IMR-90 (cell line): ENCODE measurements at regions not wholly inside any gene's neighbourhood (a gene's known extent, or its start where the extent isn't known, plus 50 kb on each side); places are given as distances from the start of the nearest gene placed in this dataset.

Experiments used
- ATAC-seq: fragments of 200-7000 bp; cut with Tn5 transposase; 2 replicates; pipeline ENCODE4 v1.9.1; 2020; ENCODE audit warnings: low read depth, mild to moderate bottlenecking, moderate library complexity
- BruUV-seq: library from RNA; stranded (reverse); fragments of 400-500 nt; replicated peaks from 2 replicates; lab custom pipeline; 2021; lab: Mats Ljungman, UMichigan
- CTCF ChIA-PET: fragments of 300-600 bp; formaldehyde crosslinking; extraction: SDS; loops from one replicate; lab custom pipeline; 2021; ENCODE audit warnings: antibody characterized with exemption; lab: Yijun Ruan, JAX
- POLR2A ChIA-PET: fragments of 300-600 bp; sonication (Branson Sonifier 250); formaldehyde crosslinking; loops from one replicate; lab custom pipeline; 2022; ENCODE audit warnings: antibody characterized with exemption; ENCODE audit not compliant: unreplicated experiment; lab: Charles Lee
- DNase-seq: peaks from one replicate; pipeline ENCODE4 v3.0.0; 2013
- H2AFZ ChIP-seq: replicated peaks from 2 replicates; pipeline ENCODE3; 2013; ENCODE audit warnings: low read length, mild to moderate bottlenecking; ENCODE audit not compliant: poor library complexity
- H2AK5ac ChIP-seq: 2 replicates; pipeline ENCODE4 v1.6.1; 2013; ENCODE audit warnings: low read depth, low read length, inconsistent platforms
- H2AK9ac ChIP-seq: replicated peaks from 2 replicates; pipeline ENCODE3; 2013; ENCODE audit warnings: mild to moderate bottlenecking, low read depth, low read length, moderate library complexity; ENCODE audit not compliant: poor library complexity
- H2BK120ac ChIP-seq: 2 replicates; pipeline ENCODE4 v1.6.1; 2013; ENCODE audit warnings: low read depth, low read length, inconsistent platforms
- H2BK15ac ChIP-seq: 3 replicates; pipeline ENCODE4 v1.6.1; 2013; ENCODE audit warnings: low read depth, low read length, inconsistent platforms
- H2BK20ac ChIP-seq: 2 replicates; pipeline ENCODE4 v1.6.1; 2013; ENCODE audit warnings: low read depth, mild to moderate bottlenecking, inconsistent platforms, low read length, moderate library complexity
- H2BK5ac ChIP-seq: 2 replicates; pipeline ENCODE4 v1.6.1; 2013; ENCODE audit warnings: mild to moderate bottlenecking, low read depth, low read length, inconsistent platforms; ENCODE audit not compliant: poor library complexity, severe bottlenecking
- H3K14ac ChIP-seq: replicated peaks from 2 replicates; pipeline ENCODE4 v1.6.1; 2013; ENCODE audit warnings: low read depth, low read length, inconsistent platforms
- H3K18ac ChIP-seq: 2 replicates; pipeline ENCODE4 v1.6.1; 2013; ENCODE audit warnings: low read depth, low read length, control low read depth
- H3K23ac ChIP-seq: 2 replicates; pipeline ENCODE4 v1.6.1; 2013; ENCODE audit warnings: low read depth, low read length, inconsistent platforms
- H3K27ac ChIP-seq: 2 replicates; pipeline ENCODE4 v1.5.1; 2013; ENCODE audit warnings: mild to moderate bottlenecking, control low read depth, low read length; ENCODE audit not compliant: insufficient read depth
- H3K27me3 ChIP-seq: 2 replicates; pipeline ENCODE4 v1.6.1; 2013; ENCODE audit warnings: low read length; ENCODE audit not compliant: control insufficient read depth, insufficient read depth
- H3K36me3 ChIP-seq: 2 replicates; pipeline ENCODE4 v1.6.1; 2013; ENCODE audit warnings: low read length, mixed read lengths; ENCODE audit not compliant: control insufficient read depth, insufficient read depth
- H3K4ac ChIP-seq: 2 replicates; pipeline ENCODE4 v1.6.1; 2013; ENCODE audit warnings: low read depth, low read length, inconsistent platforms
- H3K4me1 ChIP-seq: 2 replicates; pipeline ENCODE4 v1.6.1; 2013; ENCODE audit warnings: low read length, mixed read lengths; ENCODE audit not compliant: control insufficient read depth, insufficient read depth
- H3K4me2 ChIP-seq: 2 replicates; pipeline ENCODE4 v1.6.1; 2013; ENCODE audit warnings: low read depth, mild to moderate bottlenecking, control low read depth, low read length, moderate library complexity
- H3K4me3 ChIP-seq: 2 replicates; pipeline ENCODE4 v1.5.1; 2013; ENCODE audit warnings: low read depth, mild to moderate bottlenecking, control low read depth, low read length, moderate library complexity; ENCODE audit not compliant: insufficient read depth
- H3K56ac ChIP-seq: 2 replicates; pipeline ENCODE4 v1.6.1; 2013; ENCODE audit warnings: low read length, inconsistent platforms; ENCODE audit not compliant: insufficient read depth; ENCODE audit errors: extremely low read depth
- H3K79me1 ChIP-seq, 2 experiments: 2 replicates each; pipeline ENCODE4 v1.6.1; 2013; ENCODE audit warnings: low read length in 2 of 2, inconsistent platforms in 1 of 2, low read depth in 1 of 2
- H3K9ac ChIP-seq: 2 replicates; pipeline ENCODE4 v1.6.1; 2013; ENCODE audit warnings: low read depth, low read length, control low read depth
- H3K9me1 ChIP-seq: 2 replicates; pipeline ENCODE4 v1.6.1; 2013; ENCODE audit warnings: low read length, inconsistent platforms; ENCODE audit not compliant: insufficient read depth
- H3K9me3 ChIP-seq: 2 replicates; pipeline ENCODE4 v1.6.1; 2013; ENCODE audit warnings: low read length; ENCODE audit not compliant: control insufficient read depth, insufficient read depth
- H4K20me1 ChIP-seq: 2 replicates; pipeline ENCODE4 v1.6.1; 2013; ENCODE audit warnings: low read length, inconsistent platforms; ENCODE audit not compliant: insufficient read depth
- H4K5ac ChIP-seq: 2 replicates; pipeline ENCODE4 v1.6.1; 2013; ENCODE audit warnings: mild to moderate bottlenecking, low read depth, low read length, control low read depth
- H4K8ac ChIP-seq, 2 experiments: 2 replicates each; pipeline ENCODE4 v1.6.1; 2013; ENCODE audit warnings: low read depth in 2 of 2, low read length in 2 of 2, control low read depth in 1 of 2, inconsistent platforms in 1 of 2
- H4K91ac ChIP-seq: 2 replicates; pipeline ENCODE4 v1.6.1; 2013; ENCODE audit warnings: low read depth, low read length, inconsistent platforms; ENCODE audit not compliant: insufficient read depth
- BHLHE40 ChIP-seq: fragments of 150-350 bp; IDR thresholded peaks from 2 replicates; pipeline ENCODE4 v1.6.1; 2016; ENCODE audit warnings: mild to moderate bottlenecking, low read depth, low read length
- CEBPB ChIP-seq: IDR thresholded peaks from 2 replicates; pipeline ENCODE4 v1.6.1; 2012; ENCODE audit warnings: low read depth, low read length, improper control_type of control experiment
- CHD1 ChIP-seq: IDR thresholded peaks from 2 replicates; pipeline ENCODE4 v1.6.1; 2012; ENCODE audit warnings: low read depth, low read length, improper control_type of control experiment
- FOS ChIP-seq: fragments of 150-350 bp; IDR thresholded peaks from 2 replicates; pipeline ENCODE4 v1.6.1; 2016; ENCODE audit warnings: low read depth, low read length
- MAFK ChIP-seq: IDR thresholded peaks from 2 replicates; pipeline ENCODE4 v1.6.1; 2012; ENCODE audit warnings: low read depth, low read length, improper control_type of control experiment
- MAZ ChIP-seq: IDR thresholded peaks from 2 replicates; pipeline ENCODE4 v1.6.1; 2012; ENCODE audit warnings: low read depth, mild to moderate bottlenecking, low read length, improper control_type of control experiment, moderate library complexity, borderline replicate concordance
- MXI1 ChIP-seq: IDR thresholded peaks from 2 replicates; pipeline ENCODE4 v1.6.1; 2012; ENCODE audit warnings: low read depth, mild to moderate bottlenecking, low read length, moderate library complexity, borderline replicate concordance
- NFE2L2 ChIP-seq: fragments of 150-350 bp; IDR thresholded peaks from 2 replicates; pipeline ENCODE4 v1.6.1; 2016; ENCODE audit warnings: low read depth, mild to moderate bottlenecking, low read length
- POLR2A ChIP-seq: IDR thresholded peaks from 2 replicates; pipeline ENCODE4 v1.6.1; 2012; ENCODE audit warnings: mild to moderate bottlenecking, low read depth, low read length
- RAD21 ChIP-seq: IDR thresholded peaks from 2 replicates; pipeline ENCODE4 v1.6.1; 2012; ENCODE audit warnings: low read length, improper control_type of control experiment
- RCOR1 ChIP-seq: IDR thresholded peaks from 2 replicates; pipeline ENCODE4 v1.6.1; 2012; ENCODE audit warnings: mild to moderate bottlenecking, low read length, improper control_type of control experiment; ENCODE audit not compliant: insufficient replicate concordance
- RFX5 ChIP-seq: IDR thresholded peaks from 2 replicates; pipeline ENCODE4 v1.8.0; 2012; ENCODE audit warnings: low read depth, mild to moderate bottlenecking, low read length, moderate library complexity
- SMC3 ChIP-seq: fragments of 150-350 bp; IDR thresholded peaks from 2 replicates; pipeline ENCODE4 v1.6.1; 2016; ENCODE audit warnings: low read depth, mild to moderate bottlenecking, antibody characterized with exemption, low read length, moderate library complexity
- WGBS, 2 experiments: methylation state at CpG; one replicate each; pipeline versions ENCODE4 v1.1.5 to v1.1.7; 2013; ENCODE audit warnings: missing lambda C conversion rate in 2 of 2; ENCODE audit not compliant: insufficient read length in 1 of 2; ENCODE audit errors: extremely low coverage in 2 of 2; 5-methylcytosine and 5-hydroxymethylcytosine counted together
- dilution Hi-C: fragments of 300-500 bp; cut with HindIII; formaldehyde crosslinking; loops from one replicate; pipeline ENCODE4 v1.14.3; 2018; ENCODE audit warnings: low sequenced_read_pairs; ENCODE audit not compliant: unreplicated experiment
- in situ Hi-C: fragments of 300-500 bp; cut with MboI; formaldehyde crosslinking; loops from 3 replicates; pipeline ENCODE4 v1.14.3; 2019; ENCODE audit warnings: low sequenced_read_pairs, inconsistent platforms, mixed read lengths
- intact Hi-C: fragments of 100-400 bp; cut with micrococcal nuclease; formaldehyde crosslinking; loops from 2 replicates; pipeline ENCODE4 v1.10.0; 2022
- TF ChIP-seq, protein P1 (sequence below): fragments of 150-350 bp; IDR thresholded peaks from 2 replicates; pipeline ENCODE4 v1.6.1; 2016; ENCODE audit warnings: low read depth, mild to moderate bottlenecking, low read length, moderate library complexity, borderline replicate concordance
- TF ChIP-seq, protein P2 (sequence below): fragments of 150-350 bp; IDR thresholded peaks from 2 replicates; pipeline ENCODE4 v1.6.1; 2017; ENCODE audit warnings: mild to moderate bottlenecking, antibody characterized with exemption, low read length, low read depth
- TF ChIP-seq, protein P3 (sequence below): conservative IDR thresholded peaks from 2 replicates; pipeline ENCODE4 v1.5.1; 2012; ENCODE audit warnings: mild to moderate bottlenecking, low read depth, low read length, improper control_type of control experiment

DNA sequence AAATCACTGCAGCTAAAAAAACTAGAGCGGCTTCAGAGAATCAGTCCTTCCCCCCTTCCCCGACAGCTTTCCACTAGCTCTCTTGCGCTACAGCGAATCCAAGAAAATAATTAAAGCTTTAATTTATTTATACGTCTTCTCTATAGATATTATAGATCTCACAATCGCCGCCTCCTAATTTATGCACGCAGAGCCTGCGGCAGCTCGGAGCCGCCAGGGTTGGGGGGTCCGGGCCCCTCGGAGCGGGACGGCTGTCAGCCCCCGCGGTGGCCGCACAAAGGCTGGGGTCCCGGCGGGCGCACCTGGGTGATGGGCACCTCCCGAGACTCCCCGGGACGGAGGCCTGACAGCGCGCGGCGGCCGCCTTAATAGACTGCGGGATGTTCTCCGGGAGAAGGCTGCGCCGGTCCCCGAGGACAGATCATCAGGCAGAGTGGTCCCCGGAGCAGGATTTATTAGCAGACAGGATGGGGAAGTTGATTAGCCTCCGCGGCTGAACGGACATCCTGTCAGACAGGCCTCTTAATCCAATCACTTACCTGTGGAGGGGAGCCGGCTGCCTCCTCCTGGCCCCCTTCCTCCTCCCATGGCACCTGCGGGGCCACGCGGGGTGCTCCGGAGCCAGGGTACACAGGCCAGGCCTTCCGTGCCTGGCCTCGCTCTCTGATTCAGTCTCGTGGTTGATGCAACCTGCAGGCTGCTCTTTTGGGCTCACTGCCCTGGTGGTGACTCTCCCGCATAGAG is 166.8 kb downstream of the MELK start:
- no peak for DNase-seq
- CTCF ChIA-PET: no interaction called here

More for the DNA sequence above, 166.8 kb downstream of the MELK start:
- no peak for ATAC-seq
- no TSS peak for BruUV-seq
- Histone ChIP-seq H3K14ac (no peak overlapping the region), H3K27ac (no peak overlapping the region), H4K20me1 (no peaks in the 10 kb centered on the region), H3K79me1 (no peaks in the 10 kb centered on the region), H3K9me1 (no peaks in the 10 kb centered on the region), H2AK9ac (no peak overlapping the region), H3K56ac (no peak overlapping the region), H3K23ac (no peak overlapping the region), H2AK5ac (no peak overlapping the region), H2BK120ac (no peak overlapping the region), H2BK5ac (no peak overlapping the region), H3K4me2 (no peak overlapping the region; the same call in 1 of the 2 replicates), H4K8ac (no peak overlapping the region), H3K27me3 (peaks cover 37% of the 10 kb centered on the region), H3K4me1 (no peaks in the 10 kb centered on the region), H3K9me3 (no peaks in the 10 kb centered on the region), H4K91ac (no peak overlapping the region), H3K18ac (no peak overlapping the region), H4K5ac (no peak overlapping the region), H3K4me3 (no peak overlapping the region), H2BK15ac (no peak overlapping the region), H2BK20ac (no peak overlapping the region), H3K36me3 (no peaks in the 10 kb centered on the region), H2AFZ (no peak overlapping the region), H3K9ac (no peak overlapping the region), H3K4ac (no peak overlapping the region)
- intact Hi-C loops: no loop called here
- TF ChIP-seq POLR2A (no peak), CHD1 (no peak), MAZ (no peak), SMC3 (no peak), RAD21 (no peak), MAFK (no peak), RFX5 (no peak), RCOR1 (no peak), BHLHE40 (no peak), FOS (no peak), CEBPB (no peak), MXI1 (no peak), NFE2L2 (no peak)
- TF ChIP-seq, protein P1, sequence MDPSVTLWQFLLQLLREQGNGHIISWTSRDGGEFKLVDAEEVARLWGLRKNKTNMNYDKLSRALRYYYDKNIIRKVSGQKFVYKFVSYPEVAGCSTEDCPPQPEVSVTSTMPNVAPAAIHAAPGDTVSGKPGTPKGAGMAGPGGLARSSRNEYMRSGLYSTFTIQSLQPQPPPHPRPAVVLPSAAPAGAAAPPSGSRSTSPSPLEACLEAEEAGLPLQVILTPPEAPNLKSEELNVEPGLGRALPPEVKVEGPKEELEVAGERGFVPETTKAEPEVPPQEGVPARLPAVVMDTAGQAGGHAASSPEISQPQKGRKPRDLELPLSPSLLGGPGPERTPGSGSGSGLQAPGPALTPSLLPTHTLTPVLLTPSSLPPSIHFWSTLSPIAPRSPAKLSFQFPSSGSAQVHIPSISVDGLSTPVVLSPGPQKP: no peak
- TF ChIP-seq, protein P2, sequence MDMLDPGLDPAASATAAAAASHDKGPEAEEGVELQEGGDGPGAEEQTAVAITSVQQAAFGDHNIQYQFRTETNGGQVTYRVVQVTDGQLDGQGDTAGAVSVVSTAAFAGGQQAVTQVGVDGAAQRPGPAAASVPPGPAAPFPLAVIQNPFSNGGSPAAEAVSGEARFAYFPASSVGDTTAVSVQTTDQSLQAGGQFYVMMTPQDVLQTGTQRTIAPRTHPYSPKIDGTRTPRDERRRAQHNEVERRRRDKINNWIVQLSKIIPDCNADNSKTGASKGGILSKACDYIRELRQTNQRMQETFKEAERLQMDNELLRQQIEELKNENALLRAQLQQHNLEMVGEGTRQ: no peak
- TF ChIP-seq, protein P3, sequence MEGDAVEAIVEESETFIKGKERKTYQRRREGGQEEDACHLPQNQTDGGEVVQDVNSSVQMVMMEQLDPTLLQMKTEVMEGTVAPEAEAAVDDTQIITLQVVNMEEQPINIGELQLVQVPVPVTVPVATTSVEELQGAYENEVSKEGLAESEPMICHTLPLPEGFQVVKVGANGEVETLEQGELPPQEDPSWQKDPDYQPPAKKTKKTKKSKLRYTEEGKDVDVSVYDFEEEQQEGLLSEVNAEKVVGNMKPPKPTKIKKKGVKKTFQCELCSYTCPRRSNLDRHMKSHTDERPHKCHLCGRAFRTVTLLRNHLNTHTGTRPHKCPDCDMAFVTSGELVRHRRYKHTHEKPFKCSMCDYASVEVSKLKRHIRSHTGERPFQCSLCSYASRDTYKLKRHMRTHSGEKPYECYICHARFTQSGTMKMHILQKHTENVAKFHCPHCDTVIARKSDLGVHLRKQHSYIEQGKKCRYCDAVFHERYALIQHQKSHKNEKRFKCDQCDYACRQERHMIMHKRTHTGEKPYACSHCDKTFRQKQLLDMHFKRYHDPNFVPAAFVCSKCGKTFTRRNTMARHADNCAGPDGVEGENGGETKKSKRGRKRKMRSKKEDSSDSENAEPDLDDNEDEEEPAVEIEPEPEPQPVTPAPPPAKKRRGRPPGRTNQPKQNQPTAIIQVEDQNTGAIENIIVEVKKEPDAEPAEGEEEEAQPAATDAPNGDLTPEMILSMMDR: no peak
- dilution Hi-C loops: no loop called here
- POLR2A ChIA-PET: no interaction called here
- in situ Hi-C loops: no loop called here
- WGBS, 2 experiments: 19% methylated on average over 13 of the region's 47 CpGs; no CpG with 5 or more reads in 1 of the 2 experiments
